GM21825 (cell line): ENCODE measurements at regions not wholly inside any gene's neighbourhood (a gene's known extent, or its start where the extent isn't known, plus 50 kb on each side); places are given as distances from the start of the nearest gene placed in this dataset.

Experiments
- ATAC-seq: cut with Tn5 transposase; IDR thresholded peaks from one replicate; pipeline ENCODE4 v1.9.1; 2021; ENCODE audit warnings: mild to moderate bottlenecking, moderate library complexity; ENCODE audit not compliant: unreplicated experiment

GRCh38 chr13:22561581-22561980, 619.2 kb upstream of the SGCG start:
- ATAC-seq, result no peak

- ATAC-seq, result no peak
These were observed 618.7 kb upstream of the SGCG start for GRCh38 chr13:22562116-22562515.

DNA sequence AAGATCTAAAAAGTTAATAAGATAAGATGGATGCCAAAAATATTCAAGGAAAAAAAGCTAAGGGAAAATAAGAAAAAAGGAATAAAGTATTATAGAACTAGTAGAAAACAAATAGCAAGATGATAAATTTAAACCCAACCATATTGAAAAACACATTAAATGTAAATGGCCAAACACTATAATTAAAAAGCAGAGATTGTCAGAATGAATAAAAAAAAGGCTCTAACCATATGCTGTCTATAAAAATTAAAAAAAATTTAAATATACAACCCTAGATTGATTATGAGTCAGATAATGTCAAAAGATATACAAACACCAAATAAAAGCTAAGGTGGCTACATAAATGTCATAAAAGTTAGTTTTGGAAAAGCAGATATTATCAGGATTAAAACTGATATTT, 617.5 kb upstream of the SGCG start:
- no peak for ATAC-seq

- no peak for ATAC-seq
These were observed 611.0 kb upstream of the SGCG start for GRCh38 chr13:22569811-22570210.

GRCh38 chr13:22589880-22590279, 590.9 kb upstream of the SGCG start:
- no peak for ATAC-seq

DNA sequence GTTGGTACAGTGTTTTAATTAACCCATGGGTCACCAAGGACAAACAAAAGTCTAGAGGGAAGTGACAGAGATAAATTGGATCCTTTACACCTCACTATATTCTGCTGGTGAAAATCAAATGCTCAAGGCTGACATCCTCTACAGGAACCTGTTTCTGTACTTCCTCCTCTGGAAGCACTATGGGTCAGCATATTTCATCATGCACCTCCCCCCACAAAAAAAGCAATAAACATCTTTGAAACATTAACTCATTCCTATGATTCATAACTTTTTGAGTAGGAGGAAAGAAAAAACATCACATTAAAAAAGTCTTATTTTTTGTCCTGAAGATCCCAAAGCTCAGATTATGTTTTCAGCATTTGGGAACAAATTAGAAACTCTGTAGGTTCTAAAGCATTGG, 588.3 kb upstream of the SGCG start:
- ATAC-seq, result no peak

GRCh38 chr13:22594041-22594440, 586.7 kb upstream of the SGCG start:
- no peak for ATAC-seq

GRCh38 chr13:22596171-22596863, 584.5 kb upstream of the SGCG start:
- no peak for ATAC-seq

DNA sequence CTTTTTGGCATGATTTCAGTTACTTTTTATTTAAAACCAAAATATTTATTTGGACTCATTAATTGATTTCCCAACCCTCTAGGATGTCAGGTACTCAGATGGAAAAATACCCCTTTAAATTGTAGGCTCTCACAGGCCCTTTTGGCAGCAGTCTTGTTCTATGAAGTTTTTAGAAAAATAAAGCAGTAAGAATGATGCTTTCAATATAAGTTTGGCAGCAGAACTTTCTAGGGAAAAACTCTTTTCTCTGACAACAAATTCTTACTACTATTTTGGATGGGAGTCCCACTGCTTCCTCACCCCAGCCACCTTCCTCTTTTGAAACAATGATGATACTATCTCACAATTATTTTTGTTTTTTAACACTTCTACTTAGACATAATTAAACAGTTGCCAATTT, 581.6 kb upstream of the SGCG start:
- no peak for ATAC-seq

GRCh38 chr13:22618002-22618401, 562.8 kb upstream of the SGCG start:
- ATAC-seq, result no peak

DNA sequence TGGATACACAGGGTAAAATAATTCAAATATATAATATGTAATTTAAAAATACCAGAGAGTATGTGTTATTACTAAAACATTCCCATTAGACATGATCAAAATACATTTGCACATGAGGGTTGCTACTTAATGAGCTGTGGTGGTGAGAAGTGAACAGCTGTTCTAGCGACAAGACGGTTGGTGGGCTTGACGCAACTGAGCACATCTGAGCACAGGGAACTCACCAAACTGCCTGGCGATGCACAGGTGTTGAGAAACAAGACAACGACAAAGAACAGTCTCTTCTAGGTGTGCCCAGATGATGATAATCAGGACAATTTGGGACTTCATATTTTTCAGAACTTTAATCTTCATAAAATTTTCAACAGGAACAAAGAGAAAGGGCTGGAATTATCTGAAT, 555.1 kb upstream of the SGCG start:
- ATAC-seq, result no peak

- ATAC-seq, result no peak
These were observed 551.4 kb upstream of the SGCG start for GRCh38 chr13:22629374-22629773.

DNA sequence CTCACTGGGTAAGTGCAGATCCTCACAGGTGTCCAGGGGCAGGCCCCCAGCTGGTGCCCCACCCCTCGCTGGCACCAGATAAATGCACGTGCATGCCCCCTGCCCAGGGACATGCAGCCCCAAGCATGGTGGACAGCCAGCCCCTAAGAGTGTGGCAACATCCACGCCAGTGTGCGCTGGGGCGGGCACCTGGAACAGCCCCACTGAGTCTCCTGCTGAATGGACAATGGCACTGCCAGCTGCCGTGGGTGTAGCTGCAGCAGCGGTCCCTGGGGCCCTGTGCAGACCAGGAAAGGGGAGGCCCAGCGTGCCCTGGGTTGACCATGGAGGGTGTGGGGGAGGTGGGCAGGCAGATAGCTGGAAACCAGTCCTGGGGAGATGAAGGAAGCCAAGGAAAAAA, 538.7 kb upstream of the SGCG start:
- ATAC-seq, result no peak

- no peak for ATAC-seq
These were observed 535.8 kb upstream of the SGCG start for GRCh38 chr13:22644941-22645340.

GRCh38 chr13:22647156-22647850, 533.5 kb upstream of the SGCG start:
- no peak for ATAC-seq

DNA sequence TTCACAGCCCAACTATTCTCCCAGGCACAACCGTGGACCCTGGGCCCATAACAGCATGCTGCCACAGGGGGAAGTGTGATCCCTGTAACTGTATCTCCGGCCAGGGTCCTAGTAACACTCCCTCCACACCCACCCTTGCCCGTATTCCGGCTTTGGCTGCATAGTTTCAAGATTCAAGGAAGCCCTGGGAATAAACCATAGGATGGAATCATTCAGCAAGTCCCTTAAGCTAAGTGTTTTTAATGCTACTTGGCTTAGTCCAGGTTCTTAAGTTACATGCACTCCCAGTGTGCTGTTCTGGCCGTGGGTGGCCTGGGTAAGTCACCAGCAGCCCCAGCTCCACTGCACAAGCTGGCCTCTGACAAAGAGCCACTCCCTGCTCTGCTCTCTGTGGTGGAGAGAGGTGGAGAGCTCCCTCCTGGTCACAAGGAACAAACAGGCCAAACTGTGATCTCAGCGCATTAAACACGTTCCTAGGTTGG, 532.4 kb upstream of the SGCG start:
- no peak for ATAC-seq

GRCh38 chr13:22652796-22653195, 528.0 kb upstream of the SGCG start:
- no peak for ATAC-seq

- no peak for ATAC-seq
These were observed 526.9 kb upstream of the SGCG start for GRCh38 chr13:22653866-22654265.

GRCh38 chr13:22655106-22655852, 525.5 kb upstream of the SGCG start:
- no peak for ATAC-seq

DNA sequence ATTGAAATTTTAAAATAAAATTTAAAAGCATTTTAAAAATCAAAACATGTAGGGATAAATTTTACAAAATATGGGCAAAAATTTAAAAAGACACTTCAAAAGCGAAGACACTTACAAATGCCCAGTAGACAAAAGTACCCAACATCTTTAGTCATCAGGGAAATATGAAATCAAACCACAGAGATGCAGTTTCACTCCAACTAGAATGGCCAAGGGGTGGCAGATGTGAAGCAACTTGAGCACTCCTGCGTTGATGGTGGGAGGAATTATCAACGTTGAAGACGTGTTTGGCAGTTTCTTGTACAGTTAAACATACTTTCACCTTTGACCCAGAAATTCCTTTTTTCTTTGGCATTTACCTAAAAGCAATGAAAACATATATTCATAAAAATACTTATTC, 518.0 kb upstream of the SGCG start:
- ATAC-seq, result no peak

GRCh38 chr13:22665506-22665905, 515.3 kb upstream of the SGCG start:
- ATAC-seq, result no peak

DNA sequence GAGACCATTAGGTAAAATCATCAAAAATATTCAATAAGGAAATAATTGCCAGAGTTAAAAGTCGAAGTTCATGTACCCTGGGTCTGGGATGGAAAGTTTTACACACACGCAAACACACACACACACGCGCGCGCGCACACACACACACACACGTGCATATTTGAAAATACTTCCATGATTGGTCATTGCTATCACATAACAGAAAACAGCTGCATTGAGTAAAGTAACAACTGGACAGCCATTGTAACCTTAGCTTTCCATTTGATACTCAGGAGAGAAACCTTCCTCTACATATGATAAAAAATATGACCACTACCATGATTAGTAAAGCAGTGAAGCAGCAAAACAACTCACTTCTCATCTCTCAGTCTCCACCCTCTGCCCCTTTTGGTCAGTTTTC, 490.0 kb upstream of the SGCG start:
- no peak for ATAC-seq
